H1 (cell line): ENCODE measurements at regions not wholly inside any gene's neighbourhood (a gene's known extent, or its start where the extent isn't known, plus 50 kb on each side); places are given as distances from the start of the nearest gene placed in this dataset.

Experiments
- CTCF ChIA-PET: fragments of 300-600 bp; sonication (Branson Sonifier 250); formaldehyde crosslinking; loops from one replicate; lab custom pipeline; 2021; ENCODE audit not compliant: partially characterized antibody; lab: Charles Lee
- POLR2A ChIA-PET: fragments of 300-600 bp; sonication (Branson Sonifier 250); formaldehyde crosslinking; loops from one replicate; lab custom pipeline; 2021; ENCODE audit warnings: inconsistent platforms; ENCODE audit not compliant: partially characterized antibody; lab: Charles Lee
- DNase-seq, 2 experiments: peaks; one replicate each; pipeline versions ENCODE4 v3.0.0 to v3.0.0-alpha.2; 2010 to 2022; ENCODE audit warnings: low spot score in 2 of 2, low read depth in 1 of 2, mixed read lengths in 1 of 2
- FAIRE-seq: peaks from 2 replicates; lab custom pipeline; 2011; peaks lifted over from hg19 to GRCh38; lab: Jason Lieb, UNC
- H2AFZ ChIP-seq: 2 replicates; pipeline ENCODE4 v1.8.1; 2012; ENCODE audit warnings: low read length, inconsistent platforms
- H2AK5ac ChIP-seq: 2 replicates; pipeline ENCODE4 v1.6.1; 2013; ENCODE audit warnings: low read depth, low read length
- H2BK120ac ChIP-seq: replicated peaks from 2 replicates; pipeline ENCODE3; 2013; ENCODE audit warnings: low read depth, low read length, inconsistent platforms
- H2BK12ac ChIP-seq: 2 replicates; pipeline ENCODE4 v1.6.1; 2013; ENCODE audit warnings: low read depth, low read length
- H2BK15ac ChIP-seq: 2 replicates; pipeline ENCODE4 v1.6.1; 2013; ENCODE audit warnings: low read length
- H2BK20ac ChIP-seq: 2 replicates; pipeline ENCODE4 v1.6.1; 2013; ENCODE audit warnings: low read length
- H2BK5ac ChIP-seq: 2 replicates; pipeline ENCODE4 v1.6.1; 2013; ENCODE audit warnings: low read depth, low read length
- H3K14ac ChIP-seq: 2 replicates; pipeline ENCODE4 v1.6.1; 2013; ENCODE audit warnings: inconsistent platforms; ENCODE audit not compliant: insufficient read length
- H3K18ac ChIP-seq: 2 replicates; pipeline ENCODE4 v1.6.1; 2013; ENCODE audit warnings: low read length; ENCODE audit errors: extremely low read depth
- H3K23ac ChIP-seq: 2 replicates; pipeline ENCODE4 v1.6.1; 2013; ENCODE audit warnings: inconsistent platforms; ENCODE audit not compliant: insufficient read length
- H3K23me2 ChIP-seq: 2 replicates; pipeline ENCODE4 v1.6.1; 2013; ENCODE audit warnings: low read depth, low read length
- H3K27ac ChIP-seq: 2 replicates; pipeline ENCODE4 v1.6.1; 2011; ENCODE audit warnings: low read depth, low read length, inconsistent platforms
- H3K27me3 ChIP-seq, 4 experiments: replicated peaks in 1 of 4; 1 replicate in 1 of 4; 2 replicates in 3 of 4; pipeline versions ENCODE4 v1.6.1 to v1.8.1; 2011 to 2013; ENCODE audit warnings: low read length in 3 of 4, mild to moderate bottlenecking in 3 of 4, inconsistent platforms in 2 of 4, mixed read lengths in 2 of 4, moderate library complexity in 1 of 4; ENCODE audit not compliant: control insufficient read depth in 3 of 4, insufficient read depth in 3 of 4; ENCODE audit errors: extremely low read depth in 1 of 4
- H3K36me3 ChIP-seq, 4 experiments: 2 replicates each; pipeline versions ENCODE4 v1.6.1 to v1.8.1; 2011 to 2013; ENCODE audit warnings: mild to moderate bottlenecking in 4 of 4, low read length in 3 of 4, moderate library complexity in 2 of 4, control low read depth in 1 of 4, inconsistent platforms in 1 of 4; ENCODE audit not compliant: insufficient read depth in 4 of 4, control insufficient read depth in 2 of 4
- H3K4ac ChIP-seq: replicated peaks from 2 replicates; pipeline ENCODE3; 2013; ENCODE audit warnings: low read length, low read depth, mixed read lengths, inconsistent platforms; ENCODE audit not compliant: insufficient read length
- H3K4me1 ChIP-seq, 4 experiments: replicated peaks in 1 of 4; 1 replicate in 1 of 4; 2 replicates in 3 of 4; pipeline versions ENCODE4 v1.6.1 to v1.8.1; 2011 to 2013; ENCODE audit warnings: low read length in 3 of 4, inconsistent platforms in 2 of 4, mixed read lengths in 1 of 4; ENCODE audit not compliant: insufficient read depth in 4 of 4, control insufficient read depth in 3 of 4
- H3K4me2 ChIP-seq, 2 experiments: 2 replicates each; pipeline versions ENCODE4 v1.6.1 to v1.8.1; 2011 to 2013; ENCODE audit warnings: low read depth in 2 of 2, low read length in 2 of 2, control low read depth in 1 of 2, inconsistent platforms in 1 of 2, mild to moderate bottlenecking in 1 of 2; ENCODE audit not compliant: insufficient read depth in 1 of 2
- H3K4me3 ChIP-seq, 4 experiments: fragments of 200-600, 300-600 bp in 1 of 4; sonication (generic), shearing (Covaris generic), sonication (Bioruptor Twin) in 1 of 4; 2 replicates each; pipeline versions ENCODE4 v1.5.1 to v1.8.1; 2011 to 2016; ENCODE audit warnings: low read length in 4 of 4, low read depth in 3 of 4, control low read depth in 2 of 4, inconsistent platforms in 2 of 4, mild to moderate bottlenecking in 2 of 4, mixed read lengths in 1 of 4, moderate library complexity in 1 of 4; ENCODE audit not compliant: insufficient read depth in 2 of 4; ENCODE audit errors: extremely low read depth in 1 of 4
- H3K56ac ChIP-seq: replicated peaks from 2 replicates; pipeline ENCODE3; 2013; ENCODE audit warnings: low read depth, mild to moderate bottlenecking, mixed read lengths, low read length, inconsistent platforms; ENCODE audit not compliant: insufficient read length
- H3K79me1 ChIP-seq: 2 replicates; pipeline ENCODE4 v1.6.1; 2013; ENCODE audit warnings: low read depth, low read length, control low read depth
- H3K79me2 ChIP-seq, 2 experiments: 2 replicates each; pipeline versions ENCODE4 v1.6.1 to v1.8.1; 2012 to 2013; ENCODE audit warnings: low read length in 2 of 2, mild to moderate bottlenecking in 2 of 2, inconsistent platforms in 1 of 2; ENCODE audit not compliant: insufficient read depth in 2 of 2, control insufficient read depth in 1 of 2
- H3K9ac ChIP-seq, 4 experiments: replicated peaks in 1 of 4; 1 replicate in 1 of 4; 2 replicates in 3 of 4; pipeline versions ENCODE4 v1.6.1 to v1.8.1; 2011 to 2013; ENCODE audit warnings: low read depth in 3 of 4, low read length in 3 of 4, control low read depth in 2 of 4, mild to moderate bottlenecking in 2 of 4, moderate library complexity in 2 of 4, inconsistent platforms in 1 of 4; ENCODE audit errors: extremely low read depth in 1 of 4
- H3K9me3 ChIP-seq, 2 experiments: 2 replicates each; pipeline versions ENCODE4 v1.6.1 to v1.8.1; 2012 to 2013; ENCODE audit warnings: mild to moderate bottlenecking in 2 of 2, moderate library complexity in 2 of 2, control low read depth in 1 of 2, inconsistent platforms in 1 of 2, low read depth in 1 of 2, low read length in 1 of 2, mixed read lengths in 1 of 2; ENCODE audit not compliant: insufficient read depth in 2 of 2
- H4K20me1 ChIP-seq, 2 experiments: replicated peaks in 1 of 2; 2 replicates each; pipeline versions ENCODE3 to v1.8.1; 2011 to 2013; ENCODE audit warnings: inconsistent platforms in 2 of 2, low read length in 2 of 2, mild to moderate bottlenecking in 1 of 2; ENCODE audit not compliant: insufficient read depth in 2 of 2, control insufficient read depth in 1 of 2
- H4K5ac ChIP-seq: 2 replicates; pipeline ENCODE4 v1.6.1; 2013; ENCODE audit warnings: low read length, low read depth, mixed read lengths, inconsistent platforms; ENCODE audit not compliant: insufficient read length
- H4K8ac ChIP-seq: 2 replicates; pipeline ENCODE4 v1.8.0; 2013; ENCODE audit warnings: mild to moderate bottlenecking, moderate library complexity, low read length, inconsistent platforms; ENCODE audit not compliant: insufficient read depth; ENCODE audit errors: extremely low read depth
- H4K91ac ChIP-seq: replicated peaks from 2 replicates; pipeline ENCODE3; 2013; ENCODE audit warnings: low read length, mixed read lengths, inconsistent platforms; ENCODE audit not compliant: insufficient read length
- BACH1 ChIP-seq: IDR thresholded peaks from 2 replicates; pipeline ENCODE4 v1.6.1; 2012; ENCODE audit warnings: low read length, improper control_type of control experiment
- HDAC2 ChIP-seq, 2 experiments: fragments of 300-600 bp in 1 of 2; sonication (generic) in 1 of 2; IDR thresholded peaks; 2 replicates each; pipeline ENCODE4 v1.6.1; 2011 to 2012; ENCODE audit warnings: low read depth in 2 of 2, low read length in 2 of 2, mild to moderate bottlenecking in 2 of 2, moderate library complexity in 2 of 2, borderline replicate concordance in 1 of 2, inconsistent platforms in 1 of 2
- HDAC6 ChIP-seq: IDR thresholded peaks from one replicate; pipeline ENCODE4 v1.7.1; 2012; ENCODE audit warnings: low read depth, mild to moderate bottlenecking, inconsistent platforms, low read length, moderate library complexity
- RNF2 ChIP-seq: fragments of 200-900, 300-1000 bp; sonication (generic); IDR thresholded peaks from 2 replicates; pipeline ENCODE4 v1.7.1; 2016; ENCODE audit warnings: borderline replicate concordance, low read depth, mild to moderate bottlenecking, antibody characterized with exemption, low read length; ENCODE audit not compliant: poor library complexity, severe bottlenecking; ENCODE audit errors: missing control alignments
- SP1 ChIP-seq: IDR thresholded peaks from 2 replicates; pipeline ENCODE4 v1.6.1; 2011; ENCODE audit warnings: low read depth, low read length
- SRF ChIP-seq: IDR thresholded peaks from 2 replicates; pipeline ENCODE4 v1.6.1; 2011; ENCODE audit warnings: mild to moderate bottlenecking, low read depth, low read length, moderate library complexity
- TCF12 ChIP-seq: IDR thresholded peaks from 2 replicates; pipeline ENCODE4 v1.6.1; 2011; ENCODE audit warnings: low read depth, mild to moderate bottlenecking, low read length
- TEAD4 ChIP-seq: IDR thresholded peaks from 2 replicates; pipeline ENCODE4 v1.6.1; 2012; ENCODE audit warnings: low read depth, low read length, inconsistent platforms, mixed read lengths
- USF2 ChIP-seq: IDR thresholded peaks from 2 replicates; pipeline ENCODE4 v1.6.1; 2011; ENCODE audit warnings: low read length, improper control_type of control experiment
- WGBS, 2 experiments: shearing (Covaris generic) in 1 of 2; methylation state at CpG; one replicate each; pipeline versions ENCODE4 v1.1.6 to v1.1.7; 2013 to 2015; ENCODE audit warnings: low lambda C conversion rate in 2 of 2, mixed read lengths in 2 of 2, inconsistent platforms in 1 of 2, low coverage in 1 of 2, missing lambda C conversion rate in 1 of 2; ENCODE audit not compliant: insufficient replicate concordance in 2 of 2, insufficient coverage in 1 of 2, insufficient read length in 1 of 2; ENCODE audit errors: extremely low coverage in 1 of 2, missing lambda C conversion rate in 1 of 2; 5-methylcytosine and 5-hydroxymethylcytosine counted together
- TF ChIP-seq, protein P1 (sequence below): IDR thresholded peaks from 2 replicates; pipeline ENCODE4 v1.6.1; 2012; ENCODE audit warnings: low read length, inconsistent platforms

DNA sequence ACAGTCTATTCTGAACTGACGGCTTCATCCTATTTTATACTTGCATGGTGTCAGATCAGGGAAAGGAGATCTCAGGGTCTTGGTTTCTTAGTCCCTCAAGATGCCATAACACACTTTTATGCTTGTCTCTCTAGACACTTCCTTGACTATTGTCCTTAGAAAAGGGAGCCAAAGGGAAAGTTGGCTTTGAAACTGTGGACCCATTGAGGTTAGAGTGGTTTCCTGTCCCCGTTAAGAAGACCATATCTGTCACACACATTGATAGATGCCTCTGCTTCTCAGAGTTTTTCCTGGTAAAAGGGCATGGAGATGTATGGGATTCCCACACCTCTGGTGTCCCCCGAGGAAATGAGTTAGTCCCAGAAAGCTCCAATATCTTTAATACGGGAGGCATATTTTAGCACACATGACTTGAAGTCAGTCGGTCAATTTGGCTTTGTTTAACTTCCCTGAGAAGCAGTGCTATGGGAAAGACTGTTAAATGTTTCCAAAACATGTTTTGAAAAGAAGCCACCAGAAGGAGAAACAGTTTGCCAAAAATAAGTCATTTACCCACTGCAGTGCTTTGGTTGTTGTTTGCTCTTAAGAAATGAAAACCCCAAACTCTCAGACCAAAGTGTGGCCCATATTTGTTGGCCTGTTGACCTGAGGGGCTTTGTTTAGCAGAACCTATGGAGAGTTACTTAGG is 133.4 kb upstream of the CXCR4 start:
- Histone ChIP-seq H2BK20ac (no peak overlapping the region), H3K9me3 (no peaks in the 10 kb centered on the region), H4K91ac (no peak overlapping the region), H3K27ac (no peak overlapping the region), H2BK5ac (no peak overlapping the region), H3K79me1 (no peaks in the 10 kb centered on the region), H3K4me1 (peaks cover 0 to under 1% (median 0%) of the 10 kb centered on the region in 4 experiments; a peak in 1 of 7 replicates), H4K8ac (no peak overlapping the region), H2AK5ac (no peak overlapping the region), H3K23me2 (no peaks in the 10 kb centered on the region), H4K5ac (no peak overlapping the region), H2AFZ (no peak overlapping the region), H3K23ac (no peak overlapping the region), H3K14ac (no peak overlapping the region), H3K18ac (no peak overlapping the region), H2BK15ac (no peak overlapping the region), H4K20me1 (no peaks in the 10 kb centered on the region), H3K4ac (no peak overlapping the region), H3K56ac (no peak overlapping the region), H2BK120ac (no peak overlapping the region), H3K9ac (no peak overlapping the region), H3K4me3 (no peak overlapping the region), H2BK12ac (no peak overlapping the region), H3K27me3 (no peaks in the 10 kb centered on the region), H3K79me2 (no peaks in the 10 kb centered on the region), H3K36me3 (no peaks in the 10 kb centered on the region), H3K4me2 (no peak overlapping the region)
- WGBS, 2 experiments: 86% methylated on average over 5 of the region's 5 CpGs; no CpG with 5 or more reads in 1 of the 2 experiments
- DNase-seq (no peak), FAIRE-seq (no peak)
- ChIA-PET CTCF (interaction anchor here (0.6 kb wide), 1 partner anchor 158 kb away, joined by 5 read pairs; no protein-coding TSS in a partner anchor), POLR2A (no interaction called here)
- TF ChIP-seq, protein P1, sequence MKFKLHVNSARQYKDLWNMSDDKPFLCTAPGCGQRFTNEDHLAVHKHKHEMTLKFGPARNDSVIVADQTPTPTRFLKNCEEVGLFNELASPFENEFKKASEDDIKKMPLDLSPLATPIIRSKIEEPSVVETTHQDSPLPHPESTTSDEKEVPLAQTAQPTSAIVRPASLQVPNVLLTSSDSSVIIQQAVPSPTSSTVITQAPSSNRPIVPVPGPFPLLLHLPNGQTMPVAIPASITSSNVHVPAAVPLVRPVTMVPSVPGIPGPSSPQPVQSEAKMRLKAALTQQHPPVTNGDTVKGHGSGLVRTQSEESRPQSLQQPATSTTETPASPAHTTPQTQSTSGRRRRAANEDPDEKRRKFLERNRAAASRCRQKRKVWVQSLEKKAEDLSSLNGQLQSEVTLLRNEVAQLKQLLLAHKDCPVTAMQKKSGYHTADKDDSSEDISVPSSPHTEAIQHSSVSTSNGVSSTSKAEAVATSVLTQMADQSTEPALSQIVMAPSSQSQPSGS: no peak
- TF ChIP-seq SP1: no peak
- TF ChIP-seq HDAC6: no peak
- TF ChIP-seq TCF12: no peak
- no peak for TF ChIP-seq SRF
- no peak for TF ChIP-seq USF2
- TF ChIP-seq BACH1: no peak
- no peak for TF ChIP-seq RNF2
- no peak for TF ChIP-seq HDAC2 (IDR thresholded peaks at IDR 0.05; ENCODE audit: borderline replicate concordance in 1 of 2, low read depth in 2 of 2, low read length in 2 of 2)
- no peak for TF ChIP-seq TEAD4
